GM19238 (cell line): ENCODE measurements at regions not wholly inside any gene's neighbourhood (a gene's known extent, or its start where the extent isn't known, plus 50 kb on each side); places are given as distances from the start of the nearest gene placed in this dataset.

Experiments
- DNase-seq: peaks from one replicate; pipeline ENCODE4 v3.0.0; 2011; ENCODE audit warnings: low spot score; ENCODE audit not compliant: insufficient read length

GRCh38 chr13:60790620-60791019, 393.6 kb downstream of the TDRD3 start:
- no peak for DNase-seq

GRCh38 chr13:60788156-60788829, 391.3 kb downstream of the TDRD3 start:
- no peak for DNase-seq

GRCh38 chr13:60787083-60787482, 390.1 kb downstream of the TDRD3 start:
- DNase-seq, result no peak

- no peak for DNase-seq
Observed at GRCh38 chr13:60772726-60773125, 375.7 kb downstream of the TDRD3 start.

GRCh38 chr13:60765700-60766411, 368.8 kb downstream of the TDRD3 start:
- no peak for DNase-seq

- no peak for DNase-seq
Observed at GRCh38 chr13:60759499-60759898, 362.5 kb downstream of the TDRD3 start.

GRCh38 chr13:60758637-60759036, 361.6 kb downstream of the TDRD3 start:
- DNase-seq, result no peak

- DNase-seq, result no peak
Observed at GRCh38 chr13:60757501-60758215, 360.6 kb downstream of the TDRD3 start.

GRCh38 chr13:60756306-60756705, 359.3 kb downstream of the TDRD3 start:
- DNase-seq, result no peak

GRCh38 chr13:60755380-60756163, 358.6 kb downstream of the TDRD3 start:
- no peak for DNase-seq

GRCh38 chr13:60754211-60755090, 357.4 kb downstream of the TDRD3 start:
- DNase-seq, result no peak

GRCh38 chr13:60753641-60754040, 356.6 kb downstream of the TDRD3 start:
- DNase-seq, result no peak

GRCh38 chr13:60745343-60745742, 348.3 kb downstream of the TDRD3 start:
- DNase-seq, result no peak

- no peak for DNase-seq
Observed at GRCh38 chr13:60733933-60734332, 336.9 kb downstream of the TDRD3 start.

GRCh38 chr13:60727140-60727539, 330.1 kb downstream of the TDRD3 start:
- no peak for DNase-seq

GRCh38 chr13:60721063-60721462, 324.0 kb downstream of the TDRD3 start:
- no peak for DNase-seq

GRCh38 chr13:60720590-60720989, 323.6 kb downstream of the TDRD3 start:
- no peak for DNase-seq

GRCh38 chr13:60716313-60716712, 319.3 kb downstream of the TDRD3 start:
- no peak for DNase-seq

GRCh38 chr13:60707878-60708277, 310.9 kb downstream of the TDRD3 start:
- DNase-seq, result no peak

- no peak for DNase-seq
Observed at GRCh38 chr13:60701895-60702294, 304.9 kb downstream of the TDRD3 start.

GRCh38 chr13:60700994-60701393, 304.0 kb downstream of the TDRD3 start:
- DNase-seq, result no peak
